SK-N-MC (cell line): ENCODE measurements at regions not wholly inside any gene's neighbourhood (a gene's known extent, or its start where the extent isn't known, plus 50 kb on each side); places are given as distances from the start of the nearest gene placed in this dataset.
"Not testable (repeated sequence)": the region's sequence is repeated elsewhere in the genome, so short reads cannot be mapped to it uniquely, and the experiment has no call there.

Experiments
- DNase-seq: peaks from one replicate; pipeline ENCODE4 v3.0.0-alpha.2; 2011; ENCODE audit warnings: low read depth, low spot score
- H3K27ac ChIP-seq: fragments of 200-600 bp; sonication (generic); 2 replicates; pipeline ENCODE4 v1.5.1; 2016; ENCODE audit warnings: mixed run types
- H3K36me3 ChIP-seq: fragments of 200-600 bp; sonication (generic); 2 replicates; pipeline ENCODE4 v1.6.1; 2017; ENCODE audit warnings: antibody characterized with exemption, low read length, mixed read lengths; ENCODE audit not compliant: insufficient read depth
- H3K4me3 ChIP-seq: fragments of 200-600 bp; sonication (generic); 2 replicates; pipeline ENCODE4 v1.5.1; 2016
- H3K9ac ChIP-seq: fragments of 200-600 bp; sonication (generic); 2 replicates; pipeline ENCODE4 v1.8.0; 2017; ENCODE audit warnings: mixed run types, mixed read lengths; ENCODE audit not compliant: insufficient read length
- H3K9me3 ChIP-seq: fragments of 200-600 bp; sonication (generic); 2 replicates; pipeline ENCODE4 v1.6.1; 2017; ENCODE audit warnings: low read depth, mild to moderate bottlenecking, antibody characterized with exemption, low read length, moderate library complexity, mixed read lengths
- EZH2 ChIP-seq: fragments of 200-600 bp; sonication (generic); IDR thresholded peaks from one replicate; pipeline ENCODE4 v1.6.1; 2017; ENCODE audit warnings: antibody characterized with exemption
- FOXP2 ChIP-seq: optimal IDR thresholded peaks from 2 replicates; pipeline ENCODE3; 2011; ENCODE audit warnings: mild to moderate bottlenecking, moderate library complexity; ENCODE audit not compliant: insufficient read depth; ENCODE audit errors: extremely low read length, control extremely low read depth
- POLR2AphosphoS5 ChIP-seq: IDR thresholded peaks from 2 replicates; pipeline ENCODE4 v1.6.1; 2012; ENCODE audit warnings: mild to moderate bottlenecking, low read depth, low read length, borderline replicate concordance

DNA sequence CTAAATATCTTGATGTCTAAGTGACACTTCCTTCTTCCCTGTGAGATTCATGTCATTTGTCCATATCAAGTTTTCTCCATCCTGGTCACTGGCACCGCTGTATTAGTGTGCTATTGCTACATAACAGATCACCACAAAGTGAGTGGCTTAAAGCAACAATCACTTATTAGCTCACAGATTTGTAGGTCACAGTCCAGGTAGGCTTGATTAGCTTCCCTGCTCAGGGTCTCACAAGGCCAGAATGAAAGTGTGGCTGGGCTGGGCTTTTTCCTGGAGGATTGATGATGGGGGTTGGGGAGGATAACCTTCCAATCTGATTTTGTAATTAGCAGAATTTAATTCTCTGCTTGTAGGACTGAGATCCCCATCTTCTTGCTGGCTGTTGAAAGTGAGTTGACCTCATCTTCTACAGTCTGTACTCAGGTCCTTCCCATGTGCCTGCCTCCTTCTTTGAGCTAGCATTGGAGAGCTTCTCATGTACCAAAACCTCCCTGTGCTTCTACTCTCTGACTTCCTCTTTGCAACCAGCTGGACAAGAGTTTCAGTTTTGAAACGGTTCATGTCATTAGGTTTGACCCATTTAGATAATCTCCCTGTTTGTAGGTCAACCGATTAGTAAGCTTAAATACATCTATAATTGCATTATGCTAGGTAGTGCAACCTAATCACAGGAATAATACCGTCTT lies 152.4 kb upstream of the MAN1A1 start:
- Histone ChIP-seq H3K9me3 (no peaks in the 10 kb centered on the region), H3K4me3 (no peak overlapping the region), H3K36me3 (no peaks in the 10 kb centered on the region), H3K9ac (no peak overlapping the region), H3K27ac (no peak overlapping the region)
- no peak for DNase-seq
- TF ChIP-seq POLR2AphosphoS5: no peak
- no peak for TF ChIP-seq EZH2

DNA sequence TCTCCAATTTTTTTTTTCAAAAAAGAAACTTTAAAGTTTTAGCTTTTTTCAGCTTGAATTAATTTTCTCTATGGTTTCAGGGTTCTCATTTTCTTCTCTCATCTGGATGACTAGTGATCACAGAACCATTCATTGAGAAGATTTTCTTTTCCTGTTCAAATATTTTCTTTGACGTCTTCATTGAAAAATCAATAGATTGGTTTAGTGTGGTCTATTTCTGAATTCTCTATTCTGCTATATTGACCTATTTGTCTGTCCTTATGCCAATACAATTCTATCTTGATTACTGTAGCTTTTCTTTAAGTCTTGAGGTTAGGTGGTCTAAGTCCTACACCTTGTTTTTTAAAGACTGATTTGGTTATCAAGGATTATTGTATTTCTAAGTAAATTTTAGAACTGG lies 150.2 kb upstream of the MAN1A1 start:
- TF ChIP-seq FOXP2 (no peak), POLR2AphosphoS5 (no peak), EZH2 (no peak)
- no peak overlapping the region for H3K4me3 ChIP-seq
- no peak overlapping the region for H3K27ac ChIP-seq
- no peak overlapping the region for H3K9ac ChIP-seq
- no peak for DNase-seq
- no peaks in the 10 kb centered on the region for H3K36me3 ChIP-seq
- no peaks in the 10 kb centered on the region for H3K9me3 ChIP-seq

DNA sequence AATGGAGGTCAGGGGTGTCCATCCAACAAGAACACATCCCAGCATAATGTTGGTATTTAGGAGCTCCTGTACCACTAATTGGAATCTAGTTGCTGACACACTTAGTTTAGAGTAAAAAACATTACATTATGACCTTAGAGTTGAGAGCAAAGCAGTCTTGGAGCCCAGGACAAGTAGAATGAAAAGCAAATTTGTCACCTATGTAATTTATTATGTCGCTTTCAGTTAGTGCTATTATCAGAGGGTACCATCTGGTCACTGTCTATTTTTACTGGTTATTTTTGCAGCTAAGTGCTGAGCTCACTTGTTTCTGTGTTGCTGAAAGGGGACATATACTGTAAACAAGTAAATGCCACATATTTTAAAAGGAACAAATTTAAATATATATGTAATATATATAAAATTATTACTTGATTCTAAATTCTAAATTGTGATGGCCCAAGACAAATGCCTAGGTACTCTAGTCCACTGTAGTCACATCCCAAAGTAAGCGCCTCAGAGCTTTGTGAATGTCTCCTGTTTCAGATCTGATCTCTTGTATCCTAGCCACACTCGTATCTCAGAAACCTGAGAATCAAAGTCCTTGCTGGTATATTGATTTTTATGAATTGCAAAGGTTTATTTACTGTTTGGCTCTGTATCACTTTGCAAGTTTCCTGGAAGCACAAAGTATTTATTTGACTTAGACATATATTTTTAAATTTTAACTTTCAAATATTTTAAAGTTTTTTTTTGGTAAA lies 148.6 kb upstream of the MAN1A1 start:
- Histone ChIP-seq H3K27ac (no peak overlapping the region), H3K9ac (no peak overlapping the region), H3K9me3 (no peaks in the 10 kb centered on the region), H3K4me3 (no peak overlapping the region), H3K36me3 (no peaks in the 10 kb centered on the region)
- no peak for DNase-seq
- TF ChIP-seq FOXP2 (no peak), POLR2AphosphoS5 (no peak), EZH2 (no peak)

DNA sequence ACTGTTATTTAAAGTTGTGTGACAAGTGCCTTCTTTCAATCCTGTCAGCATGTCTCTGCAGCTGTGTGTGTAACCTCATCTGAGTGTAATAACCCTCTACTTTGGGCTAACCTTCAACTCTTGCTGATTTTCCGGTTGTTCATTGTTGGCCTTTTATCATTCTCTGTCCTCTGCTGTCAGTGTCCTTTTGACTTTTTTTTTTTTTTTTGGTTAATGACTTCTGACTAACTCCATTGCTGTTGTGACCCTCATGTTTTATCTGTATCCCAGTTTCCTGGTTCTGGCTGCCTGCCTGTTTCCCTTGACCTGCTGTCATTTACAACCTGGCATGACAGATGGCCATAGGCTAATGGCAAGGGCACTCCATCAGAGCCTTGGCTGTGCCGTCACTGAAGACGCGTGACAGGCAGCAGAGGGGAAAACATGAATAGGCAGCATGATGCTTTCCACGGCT lies 145.7 kb upstream of the MAN1A1 start:
- H3K4me3 ChIP-seq: no peak overlapping the region
- no peak for TF ChIP-seq POLR2AphosphoS5
- TF ChIP-seq EZH2: no peak
- TF ChIP-seq FOXP2: no peak
- DNase-seq: no peak
- H3K9ac ChIP-seq: no peak overlapping the region
- no peak overlapping the region for H3K27ac ChIP-seq
- H3K36me3 ChIP-seq: no peaks in the 10 kb centered on the region
- H3K9me3 ChIP-seq: no peaks in the 10 kb centered on the region

DNA sequence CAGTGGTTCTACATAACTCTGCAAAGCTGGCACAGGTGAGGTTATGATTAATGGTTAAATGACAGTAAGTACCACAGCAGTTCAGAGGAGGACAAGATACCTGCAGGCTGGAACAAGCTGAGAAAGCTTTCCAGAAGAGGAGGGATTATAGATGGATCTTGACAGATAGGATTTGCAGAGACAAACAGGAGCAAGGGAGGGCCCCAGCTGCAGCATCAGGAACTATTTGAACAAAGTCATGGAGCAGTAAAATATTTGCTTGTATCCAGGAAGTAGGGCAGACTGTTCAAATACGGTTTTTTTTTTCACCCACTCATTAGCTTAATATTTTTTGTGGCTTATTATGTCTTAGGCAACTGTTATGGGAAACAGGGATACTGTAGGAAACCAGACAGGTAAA lies 144.4 kb upstream of the MAN1A1 start:
- Histone ChIP-seq H3K27ac (no peak overlapping the region), H3K9me3 (no peaks in the 10 kb centered on the region), H3K36me3 (no peaks in the 10 kb centered on the region), H3K9ac (no peak overlapping the region), H3K4me3 (no peak overlapping the region)
- no peak for DNase-seq
- TF ChIP-seq POLR2AphosphoS5 (no peak), EZH2 (no peak), FOXP2 (no peak)

DNA sequence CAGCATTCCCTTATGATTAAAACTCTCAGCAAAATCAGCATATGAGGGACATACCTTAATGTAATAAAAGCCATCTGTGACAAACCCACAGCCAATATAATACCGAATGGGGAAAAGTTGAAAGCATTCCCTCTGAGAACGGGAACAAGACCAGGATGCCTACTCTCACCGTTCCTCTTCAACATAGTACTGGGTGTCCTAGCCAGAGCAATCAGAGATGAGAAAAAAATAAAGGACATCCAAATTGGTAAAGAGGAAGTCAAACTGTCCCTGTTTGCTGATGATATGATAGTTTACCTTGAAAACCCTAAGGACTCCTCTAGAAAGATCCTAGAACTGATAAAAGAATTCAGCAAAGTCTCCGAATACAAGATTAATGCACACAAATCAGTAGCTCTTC lies 141.6 kb upstream of the MAN1A1 start:
- H3K36me3 ChIP-seq, H3K9ac ChIP-seq, H3K27ac ChIP-seq, H3K9me3 ChIP-seq, H3K4me3 ChIP-seq, DNase-seq: not testable (repeated sequence)

DNA sequence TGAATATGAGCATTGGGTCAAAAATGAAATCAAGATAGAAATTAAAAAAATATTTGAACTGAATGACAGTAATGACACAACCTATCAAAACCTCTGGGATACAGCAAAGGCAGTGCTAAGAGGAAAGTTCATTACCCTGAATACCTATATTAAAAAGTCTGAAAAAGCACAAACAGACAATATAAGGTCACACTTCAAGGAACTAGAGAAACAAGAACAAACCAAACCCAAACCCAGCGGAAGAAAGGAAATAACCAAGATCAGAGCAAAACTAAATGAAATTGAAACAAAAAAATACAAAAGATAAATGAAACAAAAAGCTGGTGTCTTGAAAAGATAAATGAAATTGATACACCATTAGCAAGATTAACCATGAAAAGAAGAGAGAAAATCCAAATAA lies 140.5 kb upstream of the MAN1A1 start:
- not testable (repeated sequence) for H3K27ac ChIP-seq, H3K9me3 ChIP-seq, DNase-seq, H3K4me3 ChIP-seq, H3K36me3 ChIP-seq, H3K9ac ChIP-seq

DNA sequence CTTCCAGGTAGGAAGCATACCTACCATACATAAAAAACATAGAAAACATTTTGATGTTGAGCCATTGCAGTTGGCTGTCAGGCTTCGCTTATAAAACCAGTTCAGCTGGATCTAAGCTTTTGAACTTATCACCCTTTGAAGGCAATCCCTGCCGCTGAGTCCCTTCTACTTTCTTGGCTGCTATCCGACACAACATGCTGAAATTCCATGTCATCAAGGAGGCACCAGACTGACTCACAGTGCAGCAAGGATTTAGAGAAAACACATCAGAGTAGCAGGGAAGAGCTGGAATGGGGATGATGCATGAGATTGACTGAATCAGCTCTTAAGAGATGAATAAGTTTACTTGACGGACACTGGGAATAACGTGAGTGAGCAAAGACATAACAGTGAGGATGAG lies 135.0 kb upstream of the MAN1A1 start:
- Histone ChIP-seq H3K36me3 (no peaks in the 10 kb centered on the region), H3K9ac (no peak overlapping the region), H3K27ac (no peak overlapping the region), H3K4me3 (no peak overlapping the region), H3K9me3 (no peaks in the 10 kb centered on the region)
- DNase-seq: no peak
- TF ChIP-seq POLR2AphosphoS5: no peak
- TF ChIP-seq EZH2: no peak
- TF ChIP-seq FOXP2: no peak

DNA sequence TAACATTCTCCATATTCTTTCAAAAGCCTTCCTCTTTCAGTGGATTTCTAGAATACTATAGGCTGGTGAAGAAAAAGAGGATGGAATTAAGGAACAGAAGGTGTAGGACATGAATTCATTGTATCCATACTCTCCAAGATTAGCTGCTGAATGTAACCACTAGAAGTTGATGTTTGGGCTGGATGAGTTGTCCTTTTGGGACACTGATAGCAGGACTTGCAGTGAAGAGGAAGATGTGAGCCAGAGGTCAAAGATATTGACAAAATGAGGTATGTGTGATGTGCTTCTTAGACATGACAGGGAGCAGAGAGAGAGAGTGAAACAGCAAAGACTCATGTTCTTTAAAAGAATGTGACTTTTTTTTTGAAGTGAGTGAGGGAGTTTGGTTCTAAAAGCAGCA lies 134.3 kb upstream of the MAN1A1 start:
- TF ChIP-seq EZH2: no peak
- TF ChIP-seq FOXP2: no peak
- TF ChIP-seq POLR2AphosphoS5: no peak
- no peak overlapping the region for H3K27ac ChIP-seq
- H3K4me3 ChIP-seq: no peak overlapping the region
- no peaks in the 10 kb centered on the region for H3K36me3 ChIP-seq
- DNase-seq: no peak
- no peaks in the 10 kb centered on the region for H3K9me3 ChIP-seq
- H3K9ac ChIP-seq: no peak overlapping the region
